ENCODE measurements at regions not wholly inside any gene's neighbourhood (a gene's known extent, or its start where the extent isn't known, plus 50 kb on each side); places are given as distances from the start of the nearest gene placed in this dataset.
"Not testable (repeated sequence)": the region's sequence is repeated elsewhere in the genome, so short reads cannot be mapped to it uniquely, and the experiment has no call there.

DNA sequence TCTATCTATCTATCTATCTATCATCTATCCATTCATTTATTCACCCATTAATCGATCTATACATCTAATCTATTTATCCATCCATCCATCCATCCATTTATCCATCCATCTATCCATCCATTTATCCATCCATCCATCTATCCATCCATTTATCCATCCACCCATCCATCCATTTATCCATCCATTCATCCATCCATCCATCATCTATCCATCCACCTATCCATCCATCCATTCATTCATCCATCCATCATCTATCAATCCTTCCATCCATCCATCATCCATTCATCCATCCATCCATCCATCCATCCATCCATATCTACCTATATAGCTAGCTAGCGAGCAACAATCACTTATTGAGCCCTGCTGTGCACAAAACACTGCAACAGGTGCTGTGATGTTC is 953.1 kb upstream of the ZNF722 start:
- no peak for DNase-seq (ENCODE audit: low spot score)

DNA sequence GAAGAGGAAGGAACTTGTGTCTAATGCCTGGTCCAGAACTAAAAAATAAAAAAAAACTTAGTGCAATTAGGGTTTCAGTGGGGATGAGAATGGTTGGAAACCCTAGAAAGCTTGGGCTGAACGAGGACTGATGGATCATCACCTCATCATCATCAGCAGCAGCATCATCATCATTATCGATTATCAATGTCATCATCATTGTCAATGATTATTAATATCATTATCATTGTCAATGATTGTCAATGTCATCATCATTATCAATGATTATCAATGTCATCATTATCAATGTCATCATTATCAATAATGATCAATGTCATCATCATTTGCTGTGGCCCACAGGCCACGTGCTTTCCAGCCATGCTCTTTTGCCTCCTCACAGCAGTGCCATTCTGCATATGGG is 952.0 kb upstream of the ZNF722 start:
- DNase-seq (ENCODE audit: low spot score), result no peak

DNA sequence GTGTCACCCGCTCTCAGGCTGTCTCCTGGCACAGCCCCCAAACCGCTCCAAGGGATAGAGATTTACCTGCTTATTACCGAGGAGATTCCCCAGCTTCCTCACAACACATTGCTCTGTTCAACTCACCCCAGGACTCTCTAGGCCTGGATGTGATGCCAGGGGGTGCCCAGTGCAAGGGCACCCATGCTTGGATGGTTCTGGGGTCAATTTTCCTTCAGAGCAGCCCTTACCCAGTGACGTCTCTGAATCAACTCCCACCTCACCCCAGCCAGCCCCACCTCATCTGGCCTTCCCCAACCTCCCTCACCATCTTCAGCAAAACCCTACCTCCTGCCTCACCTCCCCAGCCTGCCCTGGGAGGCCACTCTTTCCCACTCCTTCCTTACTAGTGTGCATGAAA is 951.6 kb upstream of the ZNF722 start:
- no peak for DNase-seq (ENCODE audit: low spot score)

DNA sequence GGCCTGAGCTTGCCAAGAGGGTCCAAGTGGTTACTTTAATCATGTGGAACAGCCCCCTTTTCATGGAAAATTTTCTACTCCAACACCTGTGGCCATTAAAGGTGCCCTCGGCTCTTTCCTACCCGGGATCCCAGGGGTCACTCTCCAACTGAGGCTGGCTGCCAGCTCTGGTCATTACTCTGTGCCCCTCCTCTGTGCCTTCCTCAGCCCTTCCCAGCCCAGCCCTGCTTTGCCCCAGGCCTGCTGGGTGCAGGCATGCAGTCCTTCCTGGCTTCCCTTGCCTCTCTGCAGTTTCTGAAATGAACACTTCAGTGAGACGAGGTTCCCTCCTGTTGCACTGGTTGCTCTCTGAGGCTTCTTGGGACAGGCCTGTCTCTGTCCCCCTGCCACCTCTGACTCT is 951.1 kb upstream of the ZNF722 start:
- DNase-seq (ENCODE audit: low spot score), result no peak

DNA sequence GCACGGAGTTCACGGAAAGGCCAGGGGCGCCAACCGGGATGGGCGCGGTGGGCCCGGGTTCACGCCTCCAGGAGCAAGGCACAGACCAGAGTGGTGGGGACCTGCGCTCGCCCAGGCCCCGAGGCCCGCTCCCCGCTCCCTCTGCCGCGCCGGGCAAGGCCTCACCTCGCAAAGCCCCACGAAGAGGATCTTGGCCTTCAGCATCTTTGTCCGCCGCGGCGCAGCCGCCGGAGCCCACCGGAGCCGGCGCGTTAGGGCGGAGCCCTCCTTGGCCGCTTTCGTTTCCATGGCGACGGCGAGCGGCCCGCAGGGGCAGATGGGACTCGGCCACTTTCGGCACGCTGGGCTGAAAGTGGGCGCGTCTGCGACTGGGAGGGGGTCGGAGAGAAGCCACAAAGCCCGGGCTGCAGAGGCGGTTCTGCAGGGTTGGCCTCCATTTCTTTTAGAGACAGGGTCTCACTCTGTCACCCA is 944.4 kb upstream of the ZNF722 start:
- DNase-seq (ENCODE audit: low spot score), result no peak

DNA sequence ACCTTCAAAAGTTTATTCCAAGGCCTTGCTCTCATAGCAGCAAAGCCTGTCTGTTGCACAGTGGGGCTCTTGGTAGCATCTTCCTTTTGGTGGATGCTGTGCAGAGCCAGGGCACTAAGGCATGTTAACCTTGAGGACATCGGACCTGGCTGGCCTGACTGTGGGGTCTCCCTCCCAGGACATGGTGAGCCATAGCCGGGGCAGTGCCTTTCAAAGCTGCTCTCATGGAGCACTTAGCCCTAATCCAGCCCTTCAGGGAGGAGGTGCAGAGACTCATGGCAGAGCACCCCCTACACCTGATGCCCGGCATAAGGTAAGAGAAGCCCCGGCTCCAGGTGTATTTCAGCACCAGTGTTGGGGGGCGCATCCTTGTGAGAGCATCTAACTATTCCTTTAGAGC is 941.4 kb upstream of the ZNF722 start:
- DNase-seq (ENCODE audit: low spot score), result no peak

DNA sequence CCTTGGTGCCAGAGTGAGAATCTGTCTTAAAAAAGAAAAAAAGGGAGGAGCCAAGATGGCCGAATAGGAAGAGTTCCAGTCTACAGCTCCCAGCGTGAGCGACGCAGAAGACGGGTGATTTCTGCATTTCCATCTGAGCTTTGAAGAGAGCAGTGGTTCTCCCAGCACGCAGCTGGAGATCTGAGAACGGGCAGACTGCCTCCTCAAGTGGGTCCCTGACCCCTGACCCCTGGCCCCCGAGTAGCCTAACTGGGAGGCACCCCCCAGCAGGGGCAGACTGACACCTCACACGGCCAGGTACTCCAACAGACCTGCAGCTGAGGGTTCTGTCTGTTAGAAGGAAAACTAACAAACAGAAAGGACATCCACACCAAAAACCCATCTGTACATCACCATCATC is 937.9 kb upstream of the ZNF722 start:
- DNase-seq (ENCODE audit: low spot score), result not testable (repeated sequence)

DNA sequence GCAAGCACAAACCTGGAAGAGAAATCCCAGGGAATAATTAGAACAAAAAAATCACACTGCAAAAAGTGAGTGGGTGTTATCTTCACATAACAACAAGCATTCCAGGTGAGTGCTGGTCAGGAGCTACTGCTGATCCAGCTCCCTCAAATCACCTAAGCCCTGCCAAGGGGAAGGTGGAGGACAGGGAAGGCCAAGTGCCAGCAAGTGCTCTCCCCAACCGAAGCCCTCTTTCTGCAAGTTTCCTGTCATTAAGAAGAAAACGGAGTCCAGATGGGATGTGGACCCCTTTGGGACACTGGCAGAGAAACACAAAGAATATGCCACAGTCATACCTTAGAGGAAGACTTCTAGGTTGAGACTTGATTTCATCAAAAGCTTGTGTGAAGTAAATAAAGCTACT is 933.0 kb upstream of the ZNF722 start:
- DNase-seq (ENCODE audit: low spot score), result no peak

DNA sequence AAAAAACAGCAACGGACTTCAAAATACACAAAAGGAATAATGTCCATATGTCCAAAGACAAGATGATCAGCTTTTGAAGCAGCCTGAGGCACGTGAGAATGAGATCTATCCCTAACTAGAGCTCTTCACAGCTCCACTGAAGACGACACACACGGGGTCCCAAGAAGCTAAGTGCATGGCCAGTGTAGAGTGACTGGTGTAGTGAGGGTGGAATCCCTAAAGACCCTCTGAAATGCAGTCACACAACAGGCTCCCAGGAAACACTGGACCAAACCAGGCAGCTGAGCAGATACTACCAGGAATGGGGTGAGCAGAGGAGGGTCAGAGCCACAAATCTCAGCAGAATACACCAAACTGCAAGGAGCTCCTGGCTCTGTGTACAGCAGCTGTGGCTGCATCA is 932.4 kb upstream of the ZNF722 start:
- DNase-seq (ENCODE audit: low spot score), result not testable (repeated sequence)

DNA sequence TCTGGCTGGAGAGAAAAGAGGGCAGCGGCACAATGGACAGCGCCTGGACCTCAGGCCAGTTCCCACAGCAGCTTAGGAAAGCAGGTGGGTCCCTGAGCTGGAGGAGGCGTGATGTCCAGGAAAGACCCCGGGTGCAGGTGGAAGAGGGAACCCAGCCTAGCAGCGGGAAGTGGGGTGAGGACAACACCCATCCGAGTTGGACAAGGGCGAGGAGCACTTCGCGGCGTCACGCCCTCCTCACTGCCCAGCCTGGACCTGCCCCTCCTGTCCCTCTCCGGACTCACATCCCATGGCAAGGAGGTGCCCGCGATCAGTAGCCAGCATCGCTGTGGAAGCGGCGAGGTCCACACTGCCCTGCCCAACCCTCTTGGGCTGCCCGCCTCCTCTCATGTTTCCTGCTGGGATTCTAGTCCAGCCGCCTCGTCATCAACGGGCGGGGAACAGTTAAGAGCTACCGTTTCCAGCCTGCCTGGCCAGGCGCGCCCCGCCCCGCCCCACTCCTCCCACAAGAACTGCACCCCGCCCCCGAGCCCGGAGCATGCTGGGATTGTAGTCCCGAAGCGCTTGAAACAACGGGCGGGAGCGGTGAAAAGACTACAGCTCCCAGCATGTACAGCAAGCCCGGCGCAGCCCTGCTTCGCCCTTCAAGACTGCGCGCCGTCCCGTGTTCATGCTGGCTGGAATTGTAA is 930.6 kb upstream of the ZNF722 start:
- peak; percentile 11 for DNase-seq (ENCODE audit: low spot score)

DNA sequence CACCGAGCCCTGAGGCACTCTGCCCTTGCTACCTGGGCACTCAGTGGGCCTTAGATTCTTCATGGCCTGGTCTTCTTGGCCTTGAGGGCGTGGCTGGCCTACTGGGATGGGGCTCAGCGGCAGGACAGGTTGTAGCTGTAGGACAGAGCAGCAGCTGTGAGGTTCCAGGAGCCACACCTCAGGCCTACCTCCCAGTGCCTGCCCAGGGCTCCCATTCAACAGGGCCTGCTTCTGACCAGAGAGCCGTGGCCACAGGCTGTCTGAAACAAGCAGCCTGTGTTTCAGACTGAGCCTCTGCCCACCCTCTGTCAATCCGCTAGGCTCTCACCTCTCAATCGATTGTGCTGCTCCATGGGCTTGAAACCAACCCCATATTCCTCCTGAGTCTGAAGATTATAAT is 928.0 kb upstream of the ZNF722 start:
- no peak for DNase-seq (ENCODE audit: low spot score)

DNA sequence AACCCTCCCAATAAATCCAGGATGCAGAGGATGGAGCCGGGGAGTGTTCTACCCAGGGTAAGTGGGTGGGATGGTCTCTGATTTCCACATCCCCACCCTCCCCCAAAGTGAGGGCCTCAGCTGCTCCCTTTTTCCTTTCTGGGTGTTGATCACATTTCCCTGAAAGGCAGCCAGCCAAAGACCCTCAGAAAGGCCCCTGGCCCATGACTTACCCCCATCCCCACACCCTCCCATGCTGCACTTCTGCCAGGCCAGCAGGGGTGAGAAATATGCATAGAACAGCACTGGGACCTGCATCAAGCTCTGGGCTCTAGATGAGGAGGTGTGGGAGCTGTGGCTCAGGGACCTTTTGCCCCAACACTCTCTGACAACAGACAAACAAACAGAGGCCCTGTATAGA is 927.3 kb upstream of the ZNF722 start:
- no peak for DNase-seq (ENCODE audit: low spot score)

DNA sequence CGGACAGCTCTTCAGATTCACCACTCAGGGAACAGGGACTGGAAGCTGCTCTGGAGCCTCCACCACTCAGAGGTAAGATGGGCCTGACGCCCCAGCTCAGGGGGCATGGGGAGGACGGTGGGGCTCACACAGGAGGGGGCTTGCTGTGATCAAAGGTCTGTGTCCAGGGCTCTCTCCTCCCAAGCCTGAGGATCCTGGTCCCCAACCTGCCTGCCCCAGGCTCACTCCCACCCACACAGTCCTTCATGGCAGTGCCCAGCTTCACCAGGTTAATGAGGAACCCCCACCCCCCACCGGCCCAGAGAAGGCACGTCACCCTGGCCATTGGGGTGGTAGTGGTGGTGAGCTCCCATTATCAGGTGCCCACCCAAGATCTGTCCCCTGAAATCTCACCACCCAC is 926.7 kb upstream of the ZNF722 start:
- DNase-seq (ENCODE audit: low spot score), result no peak

DNA sequence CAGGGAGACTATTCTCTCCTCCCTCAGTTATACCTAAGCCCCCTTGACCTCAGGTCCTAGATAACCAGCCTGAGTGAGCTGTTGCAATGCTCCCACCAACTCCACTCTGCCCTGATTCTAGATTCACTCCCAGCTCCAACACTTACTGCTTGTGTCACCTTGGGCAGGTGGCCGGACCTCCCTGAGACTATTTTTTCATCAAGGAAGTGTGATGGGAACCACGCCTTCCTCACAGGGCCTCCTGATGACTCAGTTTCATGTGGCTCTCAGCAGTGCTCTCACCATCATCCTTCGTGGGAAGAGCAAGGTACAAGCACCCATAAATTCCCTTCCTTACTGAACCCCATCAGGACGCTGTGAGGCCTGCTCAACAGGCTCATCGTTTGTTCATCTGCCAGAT is 925.8 kb upstream of the ZNF722 start:
- DNase-seq (ENCODE audit: low spot score), result no peak

DNA sequence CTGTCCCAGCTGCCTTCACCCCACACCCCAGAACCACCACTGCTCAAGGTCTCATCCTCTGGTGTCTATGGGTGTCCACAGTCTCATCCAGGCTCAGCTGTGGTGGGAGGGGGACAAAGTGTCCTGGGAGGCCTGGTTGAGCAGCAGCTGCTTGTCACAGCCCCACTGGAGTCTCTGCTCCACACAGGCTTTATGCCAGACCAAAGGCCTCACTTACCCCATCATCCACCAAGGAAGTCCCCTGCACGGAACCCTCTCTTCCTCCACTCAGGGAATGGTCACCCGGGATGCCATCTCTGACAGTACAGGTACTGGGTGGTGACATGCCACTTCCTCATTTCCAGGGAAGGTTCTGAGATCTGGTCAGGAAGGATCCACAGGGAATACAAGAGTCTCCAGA is 925.4 kb upstream of the ZNF722 start:
- no peak for DNase-seq (ENCODE audit: low spot score)

DNA sequence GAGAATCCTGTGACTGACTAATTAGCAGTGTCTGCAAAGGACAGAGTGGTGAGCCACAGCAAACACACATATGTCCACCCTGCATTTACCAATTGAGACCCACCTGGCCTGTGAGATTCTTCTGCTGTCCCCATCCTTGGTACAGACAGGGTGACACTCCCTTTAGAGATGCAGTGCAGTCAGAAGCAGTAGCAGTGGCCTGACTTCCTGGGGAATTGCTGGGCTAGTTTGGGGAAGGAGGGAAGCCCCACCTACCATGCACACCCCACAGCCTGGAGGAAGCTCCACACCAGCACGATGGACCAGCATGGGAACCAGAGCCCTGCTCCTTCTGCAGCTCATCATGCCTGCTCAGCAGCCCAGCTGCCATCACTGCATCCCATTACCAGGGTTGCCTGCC is 924.9 kb upstream of the ZNF722 start:
- no peak for DNase-seq (ENCODE audit: low spot score)

DNA sequence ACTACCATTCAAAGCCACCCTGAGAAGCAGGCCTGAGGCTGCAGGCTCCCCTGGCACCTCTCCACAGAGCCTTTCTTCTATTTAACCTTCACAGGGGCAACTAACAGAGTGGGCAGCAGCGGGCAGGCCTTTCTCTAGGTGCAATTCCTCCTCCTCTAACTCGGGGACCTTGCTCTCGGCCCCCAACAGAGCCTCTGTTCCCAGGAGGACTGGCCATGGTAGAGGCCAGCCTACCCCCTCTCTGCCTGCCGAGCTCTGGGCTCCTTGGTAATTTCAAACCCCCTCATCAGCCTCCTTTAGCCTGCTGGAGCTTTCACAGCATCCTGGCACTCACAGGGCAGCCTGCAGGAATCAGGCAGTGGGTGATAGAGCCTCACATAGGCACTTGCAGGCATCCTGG is 920.8 kb upstream of the ZNF722 start:
- DNase-seq (ENCODE audit: low spot score), result no peak

DNA sequence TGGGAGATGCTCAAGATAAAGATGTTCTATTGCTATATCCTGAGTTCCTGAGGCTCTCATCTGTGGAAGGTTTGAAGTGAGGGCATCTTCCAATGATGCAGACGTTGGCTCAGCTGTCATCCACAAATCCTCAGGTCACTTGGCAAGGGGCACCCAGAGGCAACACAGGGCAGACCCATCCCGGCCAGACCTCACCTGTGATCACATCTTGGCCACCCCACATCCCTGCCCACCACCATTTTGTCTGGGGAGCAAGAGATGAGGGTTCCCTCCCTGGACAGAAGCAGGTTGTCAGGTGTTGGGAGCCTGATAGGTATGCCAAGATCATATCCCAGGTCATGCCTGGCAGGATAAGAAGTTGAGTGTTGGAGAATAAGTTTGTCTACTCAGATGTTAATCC is 918.2 kb upstream of the ZNF722 start:
- no peak for DNase-seq (ENCODE audit: low spot score)

DNA sequence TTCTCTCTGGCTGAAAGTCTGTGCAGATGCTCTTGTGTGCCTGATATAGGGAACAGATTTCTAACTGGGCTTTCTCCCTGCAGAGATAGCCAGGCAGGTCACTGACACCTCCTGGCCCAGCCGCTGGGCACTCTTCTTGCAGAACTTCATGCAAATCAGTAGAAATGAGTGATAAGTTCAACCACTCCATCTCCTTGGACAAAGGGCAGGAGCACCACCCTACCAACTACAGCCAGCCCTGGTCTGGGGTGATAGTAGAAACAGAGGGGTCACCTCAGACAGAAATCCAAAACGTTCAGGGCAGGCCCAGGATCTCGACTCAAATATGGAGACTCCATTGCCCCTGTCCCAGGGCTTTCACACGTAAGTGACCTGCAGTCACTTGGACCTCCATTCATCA is 917.8 kb upstream of the ZNF722 start:
- DNase-seq (ENCODE audit: low spot score), result no peak

DNA sequence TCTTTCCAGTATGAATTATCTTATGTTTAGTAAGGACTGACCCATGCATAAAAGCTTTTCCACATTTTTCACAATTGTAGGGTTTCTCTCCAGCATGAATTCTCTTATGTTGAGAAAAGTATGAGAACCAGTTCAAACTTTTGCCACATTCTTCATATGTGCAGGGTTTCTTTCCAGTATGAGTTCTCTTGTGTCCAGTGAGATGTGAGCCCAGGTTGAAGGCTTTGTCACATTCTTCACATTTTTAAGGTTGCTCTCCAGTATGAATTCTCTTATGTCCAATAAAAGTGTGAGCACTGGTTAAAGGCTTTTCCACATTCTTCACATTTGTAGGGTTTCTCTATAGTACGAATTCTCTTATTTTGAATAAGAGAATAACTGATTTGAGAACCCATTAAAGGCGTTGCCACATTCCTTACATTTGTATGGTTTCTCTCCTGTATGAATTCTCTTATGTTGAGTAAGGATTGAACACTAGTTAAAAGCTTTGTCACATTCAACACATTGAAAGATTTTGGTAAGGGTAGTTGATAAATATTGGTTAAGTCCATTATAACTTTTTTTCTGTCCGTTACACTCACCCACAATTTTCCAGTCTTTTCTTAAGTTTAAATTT is 911.0 kb upstream of the ZNF722 start:
- DNase-seq (ENCODE audit: low spot score), result no peak

DNA sequence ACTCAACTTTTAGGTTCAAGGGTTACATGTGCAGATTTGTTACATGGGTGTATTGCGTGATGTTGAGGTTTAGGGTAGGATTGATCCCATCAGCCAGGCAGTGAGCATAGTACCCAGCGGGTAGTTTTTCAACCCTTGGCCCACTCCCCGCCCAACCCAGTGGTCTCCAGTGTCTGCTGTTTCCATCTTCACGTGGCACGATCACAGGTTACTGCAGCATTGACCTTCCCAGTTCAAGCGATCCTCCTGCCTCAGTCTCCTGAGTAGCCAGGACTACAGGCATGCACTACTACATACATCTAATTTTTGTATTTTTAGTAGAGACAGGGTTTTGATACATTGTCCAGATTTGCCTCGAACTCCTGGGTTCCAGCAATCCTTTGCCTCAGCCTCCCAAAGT is 905.7 kb upstream of the ZNF722 start:
- DNase-seq (ENCODE audit: low spot score), result no peak

DNA sequence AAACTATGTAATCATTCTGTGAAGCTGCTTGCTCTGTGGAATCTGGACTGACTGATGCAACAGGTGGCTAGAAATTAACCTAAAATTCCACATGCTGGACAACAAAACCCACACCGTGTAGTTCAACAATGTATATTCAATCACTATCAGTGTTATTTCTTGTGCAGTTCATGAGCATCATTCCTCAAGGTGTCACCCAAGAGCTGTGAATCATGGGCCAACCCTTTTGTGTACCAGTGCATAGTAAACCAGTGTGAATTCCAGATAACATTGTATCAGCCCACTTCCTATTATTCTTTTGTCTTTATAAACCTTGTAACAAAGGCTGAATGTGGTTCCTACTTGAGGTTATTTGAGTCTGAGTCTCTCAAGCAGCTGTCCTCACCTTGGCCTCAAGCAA is 905.2 kb upstream of the ZNF722 start:
- no peak for DNase-seq (ENCODE audit: low spot score)

DNA sequence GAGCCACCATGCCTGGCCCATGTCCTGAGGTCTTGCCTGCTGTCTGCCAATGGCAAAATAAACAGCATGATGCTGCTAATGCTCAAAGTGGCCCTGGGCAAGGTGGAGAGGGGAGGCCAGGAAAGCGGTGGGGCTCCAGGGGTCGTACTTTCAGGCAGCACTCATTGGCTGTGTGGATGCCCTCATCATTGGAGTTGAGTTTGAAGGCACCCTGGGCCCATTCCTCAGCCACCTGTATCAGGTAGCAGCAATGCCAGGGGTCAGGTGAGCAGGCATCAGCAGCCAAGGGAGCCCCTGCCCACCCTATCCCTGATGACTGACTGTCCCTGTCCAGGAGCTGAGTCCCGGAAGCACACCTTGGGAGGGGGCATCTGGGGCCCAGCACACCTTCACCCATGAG is 902.5 kb upstream of the ZNF722 start:
- no peak for DNase-seq (ENCODE audit: low spot score)

DNA sequence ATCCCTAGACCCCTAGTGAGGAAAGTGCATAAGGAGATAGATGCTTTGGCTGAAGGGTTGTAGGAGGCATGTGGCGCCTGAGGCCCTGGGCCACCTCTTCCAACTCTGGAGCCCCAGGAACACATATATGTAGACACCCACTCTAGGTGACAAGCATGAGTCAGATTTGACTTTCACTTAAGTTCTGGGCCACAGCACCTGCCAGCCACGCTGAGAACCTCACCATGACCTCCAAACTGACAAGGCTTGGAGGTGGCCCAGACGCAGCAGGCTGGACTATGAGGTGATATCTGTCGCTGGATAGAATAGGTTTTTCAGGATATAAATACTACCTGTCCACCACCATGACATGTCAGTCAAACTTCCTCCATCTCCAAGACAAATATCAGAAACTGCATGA is 894.0 kb upstream of the ZNF722 start:
- DNase-seq (ENCODE audit: low spot score), result no peak
